GM12892 (cell line): ENCODE measurements at regions not wholly inside any gene's neighbourhood (a gene's known extent, or its start where the extent isn't known, plus 50 kb on each side); places are given as distances from the start of the nearest gene placed in this dataset.

Experiments used
- POLR2A ChIP-seq: IDR thresholded peaks from 2 replicates; pipeline ENCODE4 v1.6.1; 2011; ENCODE audit warnings: low read depth, low read length, control low read depth
- POLR2AphosphoS5 ChIP-seq: IDR thresholded peaks from 2 replicates; pipeline ENCODE4 v1.6.1; 2011; ENCODE audit warnings: low read depth, low read length, control low read depth

- no peak for TF ChIP-seq POLR2A
- no peak for TF ChIP-seq POLR2AphosphoS5
These were observed 153.1 kb upstream of the BRINP1 start for GRCh38 chr9:119522381-119522780.
